Right ventricle myocardium inferior (tissue), 1 donor: ENCODE measurements at regions not wholly inside any gene's neighbourhood (a gene's known extent, or its start where the extent isn't known, plus 50 kb on each side); places are given as distances from the start of the nearest gene placed in this dataset.
A peak's percentile ranks its signal among the peaks of the same experiment; 100 is the strongest.
"Not testable (repeated sequence)": the region's sequence is repeated elsewhere in the genome, so short reads cannot be mapped to it uniquely, and the experiment has no call there.

ENCODE experiments used
- ATAC-seq: fragments of 200-7000 bp; cut with Tn5 transposase; one replicate; pipeline ENCODE4 v1.9.1; 2020; ENCODE audit warnings: mild to moderate bottlenecking, moderate library complexity
- DNase-seq: peaks from one replicate; pipeline ENCODE4 v3.0.0; 2021; ENCODE audit errors: missing footprints
- intact Hi-C: fragments of 100-400 bp; cut with DNase I; formaldehyde crosslinking; loops from one replicate; pipeline ENCODE4 v1.11.0; 2022
- donor health status: DM: no; HTN: yes; CAD: no; lungs with severe emphysema.

- DNase-seq (no peak), ATAC-seq (no peak)
- intact Hi-C loops = no loop called here
These were observed 760.3 kb downstream of the NOVA1 start for GRCh38 chr14:25837551-25837965.

GRCh38 chr14:25836636-25837035 is 761.2 kb downstream of the NOVA1 start:
- DNase-seq (no peak), ATAC-seq (no peak)
- intact Hi-C loops = no loop called here

- intact Hi-C loops = no loop called here
- ATAC-seq (no peak), DNase-seq (no peak)
These were observed 764.3 kb downstream of the NOVA1 start for GRCh38 chr14:25833341-25834126.

GRCh38 chr14:25832585-25832984 is 765.2 kb downstream of the NOVA1 start:
- DNase-seq (no peak), ATAC-seq (no peak)
- intact Hi-C loops = no loop called here

GRCh38 chr14:25828562-25828961 is 769.3 kb downstream of the NOVA1 start:
- DNase-seq = no peak

GRCh38 chr14:25826105-25826504 is 771.7 kb downstream of the NOVA1 start:
- no peak for DNase-seq
- ATAC-seq = no peak
- intact Hi-C loops = no loop called here

More at GRCh38 chr14:25828562-25828961, 769.3 kb downstream of the NOVA1 start:
- ATAC-seq = no peak
- intact Hi-C loops = no loop called here

- no peak for ATAC-seq
- DNase-seq = no peak
- intact Hi-C loops = no loop called here
These were observed 770.4 kb upstream of the STXBP6 start for GRCh38 chr14:25820368-25820767.

GRCh38 chr14:25814622-25815021 is 764.7 kb upstream of the STXBP6 start:
- DNase-seq, intact Hi-C loops, ATAC-seq: not testable (repeated sequence)

GRCh38 chr14:25803386-25804018 is 753.6 kb upstream of the STXBP6 start:
- ATAC-seq (no peak), DNase-seq (no peak)
- intact Hi-C loops = no loop called here

GRCh38 chr14:25800841-25801240 is 750.9 kb upstream of the STXBP6 start:
- ATAC-seq = no peak

GRCh38 chr14:25788252-25788651 is 738.3 kb upstream of the STXBP6 start:
- no peak for DNase-seq
- ATAC-seq = no peak
- intact Hi-C loops = no loop called here

More at GRCh38 chr14:25800841-25801240, 750.9 kb upstream of the STXBP6 start:
- no peak for DNase-seq
- intact Hi-C loops = no loop called here

- ATAC-seq (no peak), DNase-seq (no peak)
- intact Hi-C loops = no loop called here
These were observed 716.0 kb upstream of the STXBP6 start for GRCh38 chr14:25765909-25766308.

- intact Hi-C loops = no loop called here
- ATAC-seq (no peak), DNase-seq (peak; percentile 30)
These were observed 710.1 kb upstream of the STXBP6 start for GRCh38 chr14:25759920-25760655.

- no peak for ATAC-seq
- intact Hi-C loops = no loop called here
- DNase-seq = no peak
These were observed 709.3 kb upstream of the STXBP6 start for GRCh38 chr14:25759256-25759655.

- intact Hi-C loops = no loop called here
- no peak for ATAC-seq
- DNase-seq = no peak
These were observed 707.4 kb upstream of the STXBP6 start for GRCh38 chr14:25757364-25757763.

GRCh38 chr14:25756876-25757275 is 706.9 kb upstream of the STXBP6 start:
- DNase-seq (no peak), ATAC-seq (no peak)
- intact Hi-C loops = no loop called here

- ATAC-seq (no peak), DNase-seq (no peak)
- intact Hi-C loops = no loop called here
These were observed 703.2 kb upstream of the STXBP6 start for GRCh38 chr14:25753130-25753529.

GRCh38 chr14:25750436-25750835 is 700.5 kb upstream of the STXBP6 start:
- ATAC-seq (no peak), DNase-seq (no peak)
- intact Hi-C loops = no loop called here
